SW 1271 (cell line): ENCODE measurements at regions not wholly inside any gene's neighbourhood (a gene's known extent, or its start where the extent isn't known, plus 50 kb on each side); places are given as distances from the start of the nearest gene placed in this dataset.
A peak's percentile ranks its signal among the peaks of the same experiment; 100 is the strongest.

Experiments used
- DNase-seq, 2 experiments: peaks; one replicate each; lab custom pipeline; 2025; lab: John Stamatoyannopoulos, UW

DNA sequence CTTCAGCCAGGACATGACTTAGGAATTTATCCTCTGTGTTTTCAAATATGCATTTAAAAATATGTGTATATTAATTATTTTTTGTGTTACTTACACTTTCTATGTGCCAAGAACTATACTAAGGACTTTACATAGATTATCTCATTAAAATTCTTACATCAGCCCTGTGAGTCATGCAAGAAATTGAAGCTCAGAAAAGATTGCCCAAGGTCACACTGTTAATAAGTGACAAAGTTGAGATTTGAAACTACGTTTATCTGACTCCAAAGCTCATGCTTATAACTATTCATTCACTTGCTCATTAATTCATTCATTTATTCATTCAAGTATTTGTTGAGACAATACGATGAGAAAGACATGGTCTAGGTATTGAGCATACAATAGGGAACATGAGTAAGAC lies 62.9 kb upstream of the CHRDL1 start:
- DNase-seq, result no peak

DNA sequence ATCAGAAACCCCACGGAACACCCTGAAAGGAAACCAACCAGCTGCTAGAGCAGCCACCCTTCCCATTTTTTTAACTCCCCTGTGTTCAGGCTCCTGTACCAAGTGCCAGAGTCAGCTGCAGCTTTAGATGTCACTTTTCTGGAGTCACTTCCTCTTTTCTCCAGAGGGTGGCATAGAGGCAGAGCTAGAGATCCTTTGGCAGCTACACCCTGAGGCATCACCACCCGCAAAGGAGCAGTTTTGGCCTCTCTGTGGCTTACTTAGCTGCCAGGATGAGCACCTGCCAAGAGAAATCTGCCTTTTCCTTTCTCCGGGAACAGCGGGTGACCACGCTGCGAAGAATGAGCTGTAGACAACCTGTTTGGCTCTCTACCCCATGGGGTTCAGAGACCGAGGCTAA lies 58.0 kb upstream of the CHRDL1 start:
- peak in 1 of 2 experiments; percentile 1 for DNase-seq

DNA sequence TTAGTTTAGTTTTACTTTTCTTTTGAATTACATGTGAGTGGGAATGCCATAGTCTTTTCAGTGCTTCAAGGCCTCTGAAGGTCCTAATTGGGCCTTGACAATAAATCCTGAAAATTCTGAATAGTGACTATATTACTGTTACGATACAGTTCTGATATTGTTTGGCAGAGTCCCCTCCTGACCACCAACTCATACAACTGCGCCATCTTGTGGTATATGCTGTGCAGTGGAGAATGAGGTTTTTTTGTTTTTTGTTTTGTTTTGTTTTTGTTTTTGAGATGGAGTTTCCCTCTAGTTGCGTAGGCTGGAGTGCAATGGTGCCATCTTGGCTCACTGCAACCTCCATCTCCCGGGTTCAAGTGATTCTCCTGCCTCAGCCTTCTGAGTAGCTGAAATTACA lies 56.6 kb upstream of the CHRDL1 start:
- DNase-seq, result no peak

DNA sequence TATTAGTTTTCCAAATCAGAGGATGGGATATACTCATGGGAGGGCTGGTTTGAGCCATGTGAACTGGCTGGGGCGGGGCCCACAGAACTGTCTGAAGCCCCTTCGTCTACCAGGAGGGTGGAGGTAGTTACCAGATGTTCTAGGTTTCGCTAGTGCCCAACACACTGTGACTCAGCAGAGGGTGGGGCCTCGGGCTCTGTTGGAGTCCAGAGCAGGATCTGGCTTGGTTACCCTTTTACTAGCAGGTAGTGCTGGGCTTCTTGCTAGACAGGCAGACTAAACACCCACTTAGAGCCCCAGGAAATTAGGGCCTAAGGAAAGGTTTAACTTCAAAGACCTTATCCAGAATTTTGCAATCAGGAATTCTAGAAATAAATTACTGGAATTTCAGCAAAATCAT lies 56.2 kb upstream of the CHRDL1 start:
- DNase-seq, result no peak

DNA sequence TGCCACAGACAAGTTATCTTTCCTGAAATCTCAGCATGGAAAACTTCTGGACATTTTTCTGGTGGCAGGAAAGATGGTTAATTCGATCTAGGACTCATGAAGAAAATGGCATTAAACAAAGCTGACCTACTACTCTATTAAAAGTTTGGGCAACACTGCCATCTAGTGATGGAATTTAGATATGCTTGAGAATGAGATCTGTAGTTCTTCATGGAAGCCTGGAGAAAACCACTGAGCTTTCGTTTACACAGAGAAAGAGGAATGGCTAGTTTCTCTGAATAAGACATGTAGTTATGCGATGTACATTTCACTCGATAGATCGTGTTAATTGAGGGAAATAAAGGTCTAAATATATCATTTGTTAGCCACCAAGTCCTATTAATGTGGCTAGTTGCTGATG lies 51.7 kb upstream of the CHRDL1 start:
- peak in 1 of 2 experiments; percentile 18 for DNase-seq

DNA sequence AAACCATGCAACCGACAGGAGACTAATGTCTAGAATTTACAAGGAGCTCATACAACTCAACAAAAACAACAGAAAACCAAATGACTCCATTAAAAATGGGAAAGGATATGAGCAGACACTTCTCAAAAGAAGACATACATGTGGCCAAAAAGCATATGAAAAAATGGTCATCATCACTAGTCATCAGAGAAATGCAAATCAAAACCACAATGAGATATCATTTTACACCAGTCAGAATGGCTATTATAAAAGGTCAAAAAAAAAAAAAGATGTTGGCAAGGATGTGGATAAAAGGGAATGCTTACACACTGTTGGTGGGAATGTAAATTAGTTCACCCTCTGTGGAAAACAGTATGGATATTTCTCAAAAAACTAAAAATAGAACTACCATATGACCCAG lies 50.5 kb upstream of the CHRDL1 start:
- no peak for DNase-seq
